ENCODE measurements at regions not wholly inside any gene's neighbourhood (a gene's known extent, or its start where the extent isn't known, plus 50 kb on each side); places are given as distances from the start of the nearest gene placed in this dataset.

GRCh38 chr11:59302991-59303390 lies 55.7 kb upstream of the OR5AN1 start:
- intact Hi-C loops (cut with DNase I): no loop called here
- H3K9me3 ChIP-seq: no peaks in the 10 kb centered on the region
- H3K4me3 ChIP-seq: no peak overlapping the region
- 34 to 41% methylated on average over 1 of the region's 1 CpG for WGBS, 2 donors
- H3K36me3 ChIP-seq: no peaks in the 10 kb centered on the region
- ATAC-seq (peak in 2 of 4 donors; percentile 37 to 55), FAIRE-seq (no peak), DNase-seq (no peak)
- no peaks in the 10 kb centered on the region for H3K27me3 ChIP-seq
- H3K27ac ChIP-seq: no peak overlapping the region
- peaks cover 0 to 9% (median 0%) of the 10 kb centered on the region in 3 donors for H3K4me1 ChIP-seq
- TF ChIP-seq, protein P1, sequence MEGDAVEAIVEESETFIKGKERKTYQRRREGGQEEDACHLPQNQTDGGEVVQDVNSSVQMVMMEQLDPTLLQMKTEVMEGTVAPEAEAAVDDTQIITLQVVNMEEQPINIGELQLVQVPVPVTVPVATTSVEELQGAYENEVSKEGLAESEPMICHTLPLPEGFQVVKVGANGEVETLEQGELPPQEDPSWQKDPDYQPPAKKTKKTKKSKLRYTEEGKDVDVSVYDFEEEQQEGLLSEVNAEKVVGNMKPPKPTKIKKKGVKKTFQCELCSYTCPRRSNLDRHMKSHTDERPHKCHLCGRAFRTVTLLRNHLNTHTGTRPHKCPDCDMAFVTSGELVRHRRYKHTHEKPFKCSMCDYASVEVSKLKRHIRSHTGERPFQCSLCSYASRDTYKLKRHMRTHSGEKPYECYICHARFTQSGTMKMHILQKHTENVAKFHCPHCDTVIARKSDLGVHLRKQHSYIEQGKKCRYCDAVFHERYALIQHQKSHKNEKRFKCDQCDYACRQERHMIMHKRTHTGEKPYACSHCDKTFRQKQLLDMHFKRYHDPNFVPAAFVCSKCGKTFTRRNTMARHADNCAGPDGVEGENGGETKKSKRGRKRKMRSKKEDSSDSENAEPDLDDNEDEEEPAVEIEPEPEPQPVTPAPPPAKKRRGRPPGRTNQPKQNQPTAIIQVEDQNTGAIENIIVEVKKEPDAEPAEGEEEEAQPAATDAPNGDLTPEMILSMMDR (IDR thresholded peaks at IDR 0.05): no peak

DNA sequence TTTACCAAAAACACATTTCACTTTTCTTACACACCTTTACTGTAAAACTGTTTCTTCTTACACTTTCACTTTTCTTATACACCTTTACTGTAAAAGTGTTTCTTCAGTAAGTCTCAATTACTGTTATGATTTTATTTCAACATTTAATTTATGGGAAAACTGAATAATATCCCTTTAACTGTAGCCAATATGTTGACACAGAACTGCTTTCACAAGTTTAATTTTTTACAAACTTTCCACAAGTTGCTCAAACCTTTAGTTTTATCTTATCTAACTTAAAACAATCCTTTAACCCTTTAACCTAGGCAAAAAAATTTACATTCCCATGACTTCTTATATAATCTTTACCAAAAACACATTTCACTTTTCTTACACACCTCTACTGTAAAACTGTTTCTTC lies 63.3 kb upstream of the OR5AN1 start:
- ATAC-seq: peak; percentile 30 to 61 (median 44)
- DNase-seq: no peak
- TF ChIP-seq, protein P1 (IDR thresholded peaks at IDR 0.05): no peak
- H3K27ac ChIP-seq: peak overlapping the region in 2 of 4 donors; percentile 42 to 44
- H3K4me1 ChIP-seq: peaks cover 15 to 47% (median 22%) of the 10 kb centered on the region in 3 donors
- intact Hi-C loops (cut with DNase I): no loop called here
- H3K36me3 ChIP-seq: no peaks in the 10 kb centered on the region
- no peaks in the 10 kb centered on the region for H3K27me3 ChIP-seq
- no peaks in the 10 kb centered on the region for H3K9me3 ChIP-seq
- FAIRE-seq: no peak
- H3K4me3 ChIP-seq: no peak overlapping the region

- WGBS, 2 donors: 21 to 25% methylated on average over 3 of the region's 3 CpGs
- no peak for FAIRE-seq
- H3K36me3 ChIP-seq: no peaks in the 10 kb centered on the region
- intact Hi-C loops (cut with DNase I): no loop called here
- H3K4me3 ChIP-seq: no peak overlapping the region
- H3K9me3 ChIP-seq: no peaks in the 10 kb centered on the region
- H3K27ac ChIP-seq: peak overlapping the region in 2 of 4 donors; percentile 75 to 77
- H3K4me1 ChIP-seq: peaks cover 24 to 62% (median 24%) of the 10 kb centered on the region in 3 donors
- DNase-seq: no peak
- TF ChIP-seq, protein P1 (IDR thresholded peaks at IDR 0.05): no peak
- peak; percentile 51 to 71 (median 60) for ATAC-seq
- H3K27me3 ChIP-seq: no peaks in the 10 kb centered on the region
Measured at GRCh38 chr11:59292611-59293010, 66.1 kb upstream of the OR5AN1 start.

GRCh38 chr11:59291228-59291627 lies 67.5 kb upstream of the OR5AN1 start:
- 13 to 26% methylated on average over 3 of the region's 3 CpGs for WGBS, 2 donors
- H3K36me3 ChIP-seq: no peaks in the 10 kb centered on the region
- H3K9me3 ChIP-seq: no peaks in the 10 kb centered on the region
- H3K27ac ChIP-seq: peak overlapping the region in 2 of 4 donors; percentile 75 to 77
- ATAC-seq: peak; percentile 76 to 91 (median 82)
- intact Hi-C loops (cut with DNase I): no loop called here
- TF ChIP-seq, protein P1 (IDR thresholded peaks at IDR 0.05): no peak
- no peak for FAIRE-seq
- no peaks in the 10 kb centered on the region for H3K27me3 ChIP-seq
- H3K4me1 ChIP-seq: peaks cover 24 to 62% (median 24%) of the 10 kb centered on the region in 3 donors
- no peak overlapping the region for H3K4me3 ChIP-seq
- peak in 2 of 6 donors; percentile 40 to 50 for DNase-seq

DNA sequence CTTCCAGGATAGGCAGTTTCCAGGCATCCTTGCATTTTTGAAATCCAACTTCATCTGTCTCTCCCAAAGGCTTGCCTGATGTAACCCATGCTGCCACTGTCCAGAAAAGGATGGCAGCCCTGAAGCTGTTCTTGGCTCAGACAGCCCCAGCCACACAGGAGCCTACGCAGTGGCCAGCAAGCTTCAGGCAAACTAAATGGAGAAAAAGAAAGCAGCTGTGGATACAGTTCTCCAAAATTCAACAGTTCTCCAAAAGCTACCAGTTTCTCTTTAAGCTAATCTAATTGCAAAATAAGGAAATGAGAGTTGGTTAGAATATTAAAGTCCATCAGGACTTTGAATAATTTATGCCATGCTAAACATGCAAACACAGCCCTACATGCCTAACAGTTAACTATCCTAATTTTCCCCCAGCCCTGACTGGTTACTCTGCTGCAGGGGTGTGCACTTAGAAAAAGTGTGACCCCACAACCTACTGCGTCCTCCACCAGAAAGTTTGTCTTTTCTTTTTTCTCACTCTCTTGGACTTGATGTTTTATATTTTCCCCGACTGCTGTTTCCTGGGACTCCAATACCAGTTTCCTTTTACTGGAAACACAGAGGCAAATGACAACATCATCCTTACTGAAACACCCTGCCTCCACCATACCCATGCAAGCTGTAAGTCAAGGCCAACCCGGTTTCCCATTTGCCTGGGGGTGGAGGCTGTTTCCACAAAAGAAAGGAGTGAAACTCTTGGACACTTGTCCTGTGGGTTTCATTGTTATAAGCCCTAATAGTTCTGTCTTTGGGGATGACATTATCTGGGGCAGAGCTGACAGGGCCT lies 69.1 kb upstream of the OR5AN1 start:
- Histone ChIP-seq H3K4me3 (no peak overlapping the region), H3K9me3 (no peaks in the 10 kb centered on the region), H3K27ac (peak overlapping the region in 2 of 4 donors; percentile 49 to 66), H3K27me3 (no peaks in the 10 kb centered on the region), H3K36me3 (no peaks in the 10 kb centered on the region), H3K4me1 (peaks cover 20 to 52% (median 24%) of the 10 kb centered on the region in 3 donors)
- FAIRE-seq (no peak), ATAC-seq (peak in 2 of 4 donors; percentile 54 to 63), DNase-seq (no peak)
- intact Hi-C loops (cut with DNase I): loop anchor here in 2 of 3 donors (10.0 kb wide), 1 partner anchor 115 kb away; the partner anchor contains the start of gene DTX4 (in 2 of the 2)
- TF ChIP-seq, protein P1 (IDR thresholded peaks at IDR 0.05): no peak
- 68 to 70% methylated on average over 4 of the region's 4 CpGs for WGBS, 2 donors

Data from pancreas (tissue), 10 donors.